ENCODE measurements at regions not wholly inside any gene's neighbourhood (a gene's known extent, or its start where the extent isn't known, plus 50 kb on each side); places are given as distances from the start of the nearest gene placed in this dataset.

DNA sequence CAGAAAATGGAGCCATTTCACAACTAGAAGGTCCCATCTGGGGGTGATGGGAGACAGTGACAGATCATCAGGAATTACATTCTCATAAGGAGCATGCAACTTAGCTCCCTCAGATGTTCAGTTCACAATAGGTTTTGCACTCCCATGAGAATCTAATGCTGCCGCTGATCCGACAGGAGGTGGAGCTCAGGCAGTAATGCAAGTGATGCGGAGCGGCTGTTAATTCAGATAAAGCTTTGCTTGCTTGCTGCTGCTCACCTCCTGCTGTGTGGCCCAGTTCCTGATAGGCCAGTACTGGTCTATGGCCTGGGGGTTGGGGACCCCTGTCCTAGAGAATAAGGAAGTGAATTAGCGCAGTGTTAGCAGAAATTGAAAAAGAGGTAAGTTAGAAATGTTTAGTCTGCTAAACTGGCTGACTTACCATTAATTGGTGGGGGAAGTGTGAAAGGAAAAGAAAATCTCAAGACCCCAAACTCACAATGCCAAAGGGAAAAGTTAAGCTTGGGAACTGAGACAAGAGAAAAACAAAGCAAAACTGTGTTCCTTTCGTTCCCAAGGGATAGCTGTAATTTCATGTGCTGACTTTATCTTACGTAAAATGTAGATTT, 76.4 kb downstream of the LYZL2 start:
- no peak for TF ChIP-seq POLR2A (IDR thresholded peaks at IDR 0.05)
- TF ChIP-seq, protein P1, sequence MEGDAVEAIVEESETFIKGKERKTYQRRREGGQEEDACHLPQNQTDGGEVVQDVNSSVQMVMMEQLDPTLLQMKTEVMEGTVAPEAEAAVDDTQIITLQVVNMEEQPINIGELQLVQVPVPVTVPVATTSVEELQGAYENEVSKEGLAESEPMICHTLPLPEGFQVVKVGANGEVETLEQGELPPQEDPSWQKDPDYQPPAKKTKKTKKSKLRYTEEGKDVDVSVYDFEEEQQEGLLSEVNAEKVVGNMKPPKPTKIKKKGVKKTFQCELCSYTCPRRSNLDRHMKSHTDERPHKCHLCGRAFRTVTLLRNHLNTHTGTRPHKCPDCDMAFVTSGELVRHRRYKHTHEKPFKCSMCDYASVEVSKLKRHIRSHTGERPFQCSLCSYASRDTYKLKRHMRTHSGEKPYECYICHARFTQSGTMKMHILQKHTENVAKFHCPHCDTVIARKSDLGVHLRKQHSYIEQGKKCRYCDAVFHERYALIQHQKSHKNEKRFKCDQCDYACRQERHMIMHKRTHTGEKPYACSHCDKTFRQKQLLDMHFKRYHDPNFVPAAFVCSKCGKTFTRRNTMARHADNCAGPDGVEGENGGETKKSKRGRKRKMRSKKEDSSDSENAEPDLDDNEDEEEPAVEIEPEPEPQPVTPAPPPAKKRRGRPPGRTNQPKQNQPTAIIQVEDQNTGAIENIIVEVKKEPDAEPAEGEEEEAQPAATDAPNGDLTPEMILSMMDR (IDR thresholded peaks at IDR 0.05) = no peak
- TF ChIP-seq POLR2AphosphoS5 (IDR thresholded peaks at IDR 0.05) = no peak
